ENCODE measurements at regions not wholly inside any gene's neighbourhood (a gene's known extent, or its start where the extent isn't known, plus 50 kb on each side); places are given as distances from the start of the nearest gene placed in this dataset.

GRCh38 chr2:187058198-187058597, 209.2 kb upstream of the ZSWIM2 start:
- TF ChIP-seq POLR2A (IDR thresholded peaks at IDR 0.05), result no peak
- no peak for TF ChIP-seq CTCF (IDR thresholded peaks at IDR 0.05)
- TF ChIP-seq EP300 (IDR thresholded peaks at IDR 0.05), result no peak
- no peak for TF ChIP-seq POLR2AphosphoS5 (IDR thresholded peaks at IDR 0.05)

Data from upper lobe of left lung (tissue), 4 donors.